Activated CD4-positive, alpha-beta T cell treated with anti-CD3 and anti-CD28 coated beads for 36 hours (primary cell): ENCODE measurements at regions not wholly inside any gene's neighbourhood (a gene's known extent, or its start where the extent isn't known, plus 50 kb on each side); places are given as distances from the start of the nearest gene placed in this dataset.

Source experiments
- ATAC-seq: fragments of 200-7000 bp; cut with Tn5 transposase; one replicate; pipeline ENCODE4 v1.10.0; 2021; ENCODE audit warnings: mild to moderate bottlenecking, moderate library complexity
- CTCF ChIA-PET: fragments of 350-600 bp; sonication (Branson Sonifier 250); formaldehyde crosslinking; loops from one replicate; lab custom pipeline; 2021; ENCODE audit warnings: antibody characterized with exemption; lab: Charles Lee
- POLR2A ChIA-PET: fragments of 350-600 bp; sonication (Branson Sonifier 250); formaldehyde crosslinking; loops from one replicate; lab custom pipeline; 2021; ENCODE audit warnings: antibody characterized with exemption, inconsistent platforms; lab: Charles Lee
- DNase-seq: peaks from one replicate; pipeline ENCODE4 v3.0.0-alpha.2; 2020
- H3K27ac Mint-ChIP-seq: one replicate; pipeline ENCODE4 v1.8.0; 2021; ENCODE audit warnings: mixed read lengths
- H3K27me3 Mint-ChIP-seq: one replicate; pipeline ENCODE4 v1.8.0; 2021; ENCODE audit warnings: mixed read lengths
- H3K36me3 Mint-ChIP-seq: one replicate; pipeline ENCODE4 v1.8.0; 2021; ENCODE audit warnings: low read depth, mixed read lengths
- H3K4me1 Mint-ChIP-seq: one replicate; pipeline ENCODE4 v1.8.0; 2021; ENCODE audit warnings: mixed read lengths
- H3K4me3 Mint-ChIP-seq: one replicate; pipeline ENCODE4 v1.8.0; 2021; ENCODE audit warnings: mild to moderate bottlenecking, moderate library complexity, mixed read lengths
- H3K9me3 Mint-ChIP-seq: one replicate; pipeline ENCODE4 v1.8.0; 2021; ENCODE audit warnings: low read depth, mixed read lengths
- intact Hi-C, 2 experiments: fragments of 100-400 bp; cut with DNase I in 1 of 2; cut with micrococcal nuclease in 1 of 2; formaldehyde crosslinking; loops; one replicate each; pipeline versions ENCODE4 v1.14.2 to v1.15.1; 2022 to 2024; cut with DNase I, micrococcal nuclease

- H3K27me3 Mint-ChIP-seq, result no peaks in the 10 kb centered on the region
- CTCF ChIA-PET, result interaction anchor here (0.6 kb wide), 1 partner anchor 146 kb away, joined by 3 read pairs; no protein-coding TSS in a partner anchor
- POLR2A ChIA-PET, result no interaction called here
- DNase-seq (no peak), ATAC-seq (no peak)
- no peak overlapping the region for H3K4me3 Mint-ChIP-seq
- H3K9me3 Mint-ChIP-seq, result no peaks in the 10 kb centered on the region
- H3K4me1 Mint-ChIP-seq, result no peaks in the 10 kb centered on the region
- intact Hi-C loops, result no loop called here
- H3K27ac Mint-ChIP-seq, result no peak overlapping the region
- no peaks in the 10 kb centered on the region for H3K36me3 Mint-ChIP-seq
These were observed 157.3 kb upstream of the TRPC6 start for GRCh38 chr11:101741061-101741460.

GRCh38 chr11:101738452-101738851 is 154.6 kb upstream of the TRPC6 start:
- ATAC-seq (no peak), DNase-seq (no peak)
- no peaks in the 10 kb centered on the region for H3K4me1 Mint-ChIP-seq
- intact Hi-C loops, result no loop called here
- no peak overlapping the region for H3K27ac Mint-ChIP-seq
- no peak overlapping the region for H3K4me3 Mint-ChIP-seq
- H3K9me3 Mint-ChIP-seq, result no peaks in the 10 kb centered on the region
- ChIA-PET CTCF (no interaction called here), POLR2A (no interaction called here)
- H3K36me3 Mint-ChIP-seq, result no peaks in the 10 kb centered on the region
- H3K27me3 Mint-ChIP-seq, result no peaks in the 10 kb centered on the region

- ChIA-PET CTCF (no interaction called here), POLR2A (no interaction called here)
- Mint-ChIP-seq H3K9me3 (no peaks in the 10 kb centered on the region), H3K27ac (no peak overlapping the region), H3K36me3 (no peaks in the 10 kb centered on the region), H3K4me3 (no peak overlapping the region), H3K4me1 (no peaks in the 10 kb centered on the region), H3K27me3 (no peaks in the 10 kb centered on the region)
- intact Hi-C loops, result no loop called here
- no peak for ATAC-seq
- no peak for DNase-seq
These were observed 145.7 kb upstream of the TRPC6 start for GRCh38 chr11:101729406-101730078.

GRCh38 chr11:101727451-101727850 is 143.6 kb upstream of the TRPC6 start:
- ChIA-PET CTCF (interaction anchor here (1.0 kb wide), 1 partner anchor 9 kb away, joined by 3 read pairs; no protein-coding TSS in a partner anchor), POLR2A (no interaction called here)
- no peaks in the 10 kb centered on the region for H3K4me1 Mint-ChIP-seq
- intact Hi-C loops, result no loop called here
- ATAC-seq (no peak), DNase-seq (no peak)
- no peak overlapping the region for H3K4me3 Mint-ChIP-seq
- H3K36me3 Mint-ChIP-seq, result no peaks in the 10 kb centered on the region
- H3K9me3 Mint-ChIP-seq, result no peaks in the 10 kb centered on the region
- H3K27me3 Mint-ChIP-seq, result no peaks in the 10 kb centered on the region
- no peak overlapping the region for H3K27ac Mint-ChIP-seq

- no peaks in the 10 kb centered on the region for H3K4me1 Mint-ChIP-seq
- no peaks in the 10 kb centered on the region for H3K27me3 Mint-ChIP-seq
- ATAC-seq (no peak), DNase-seq (no peak)
- ChIA-PET POLR2A (no interaction called here), CTCF (interaction anchor here (1.0 kb wide), 1 partner anchor 9 kb away, joined by 3 read pairs; no protein-coding TSS in a partner anchor)
- H3K36me3 Mint-ChIP-seq, result no peaks in the 10 kb centered on the region
- intact Hi-C loops, result no loop called here
- H3K27ac Mint-ChIP-seq, result no peak overlapping the region
- no peaks in the 10 kb centered on the region for H3K9me3 Mint-ChIP-seq
- no peak overlapping the region for H3K4me3 Mint-ChIP-seq
These were observed 143.2 kb upstream of the TRPC6 start for GRCh38 chr11:101726988-101727387.

GRCh38 chr11:101723371-101723770 is 139.6 kb upstream of the TRPC6 start:
- Mint-ChIP-seq H3K27ac (no peak overlapping the region), H3K27me3 (no peaks in the 10 kb centered on the region), H3K4me3 (no peak overlapping the region), H3K36me3 (no peaks in the 10 kb centered on the region), H3K4me1 (no peaks in the 10 kb centered on the region), H3K9me3 (no peaks in the 10 kb centered on the region)
- intact Hi-C loops, result no loop called here
- DNase-seq, result no peak
- ChIA-PET POLR2A (no interaction called here), CTCF (no interaction called here)
- no peak for ATAC-seq

- Mint-ChIP-seq H3K4me1 (no peaks in the 10 kb centered on the region), H3K27me3 (no peaks in the 10 kb centered on the region), H3K36me3 (no peaks in the 10 kb centered on the region), H3K9me3 (no peaks in the 10 kb centered on the region), H3K27ac (no peak overlapping the region), H3K4me3 (no peak overlapping the region)
- ChIA-PET POLR2A (no interaction called here), CTCF (no interaction called here)
- DNase-seq, result no peak
- intact Hi-C loops, result no loop called here
- no peak for ATAC-seq
These were observed 137.5 kb upstream of the TRPC6 start for GRCh38 chr11:101721270-101721669.

GRCh38 chr11:101718402-101718801 is 134.6 kb upstream of the TRPC6 start:
- ATAC-seq (no peak), DNase-seq (no peak)
- CTCF ChIA-PET, result interaction anchor here (1.2 kb wide), 1 partner anchor 9 kb away, joined by 3 read pairs; no protein-coding TSS in a partner anchor
- H3K27me3 Mint-ChIP-seq, result no peaks in the 10 kb centered on the region
- H3K36me3 Mint-ChIP-seq, result no peaks in the 10 kb centered on the region
- no peak overlapping the region for H3K27ac Mint-ChIP-seq
- intact Hi-C loops, result no loop called here
- no peaks in the 10 kb centered on the region for H3K9me3 Mint-ChIP-seq
- H3K4me3 Mint-ChIP-seq, result no peak overlapping the region
- H3K4me1 Mint-ChIP-seq, result no peaks in the 10 kb centered on the region
- POLR2A ChIA-PET, result no interaction called here

GRCh38 chr11:101717619-101718018 is 133.8 kb upstream of the TRPC6 start:
- DNase-seq (no peak), ATAC-seq (no peak)
- Mint-ChIP-seq H3K27me3 (no peaks in the 10 kb centered on the region), H3K4me3 (no peak overlapping the region), H3K36me3 (no peaks in the 10 kb centered on the region), H3K4me1 (no peaks in the 10 kb centered on the region), H3K9me3 (no peaks in the 10 kb centered on the region), H3K27ac (no peak overlapping the region)
- intact Hi-C loops, result no loop called here
- ChIA-PET POLR2A (no interaction called here), CTCF (interaction anchor here (1.2 kb wide), 1 partner anchor 10 kb away, joined by 3 read pairs; no protein-coding TSS in a partner anchor)

- ChIA-PET CTCF (no interaction called here), POLR2A (no interaction called here)
- H3K27me3 Mint-ChIP-seq, result no peaks in the 10 kb centered on the region
- H3K9me3 Mint-ChIP-seq, result peaks cover 2% of the 10 kb centered on the region
- intact Hi-C loops, result no loop called here
- ATAC-seq (no peak), DNase-seq (no peak)
- no peak overlapping the region for H3K27ac Mint-ChIP-seq
- H3K36me3 Mint-ChIP-seq, result no peaks in the 10 kb centered on the region
- no peaks in the 10 kb centered on the region for H3K4me1 Mint-ChIP-seq
- no peak overlapping the region for H3K4me3 Mint-ChIP-seq
These were observed 131.5 kb upstream of the TRPC6 start for GRCh38 chr11:101715281-101715680.

- intact Hi-C loops, result loop anchor here in 1 of 2 experiments (2.0 kb wide), 1 partner anchor 15 kb away; no protein-coding TSS in a partner anchor
- Mint-ChIP-seq H3K36me3 (no peaks in the 10 kb centered on the region), H3K4me3 (no peak overlapping the region), H3K27me3 (no peaks in the 10 kb centered on the region), H3K4me1 (no peaks in the 10 kb centered on the region), H3K9me3 (peaks cover 2% of the 10 kb centered on the region), H3K27ac (no peak overlapping the region)
- CTCF ChIA-PET, result no interaction called here
- ATAC-seq, result no peak
- no peak for DNase-seq
- POLR2A ChIA-PET, result no interaction called here
These were observed 123.7 kb upstream of the TRPC6 start for GRCh38 chr11:101707477-101707876.

GRCh38 chr11:101706541-101706940 is 122.7 kb upstream of the TRPC6 start:
- intact Hi-C loops, result loop anchor here in 1 of 2 experiments (2.0 kb wide), 1 partner anchor 14 kb away; no protein-coding TSS in a partner anchor
- H3K4me3 Mint-ChIP-seq, result no peak overlapping the region
- no peaks in the 10 kb centered on the region for H3K27me3 Mint-ChIP-seq
- ChIA-PET CTCF (no interaction called here), POLR2A (no interaction called here)
- peaks cover 2% of the 10 kb centered on the region for H3K9me3 Mint-ChIP-seq
- no peak overlapping the region for H3K27ac Mint-ChIP-seq
- no peaks in the 10 kb centered on the region for H3K36me3 Mint-ChIP-seq
- ATAC-seq (no peak), DNase-seq (no peak)
- no peaks in the 10 kb centered on the region for H3K4me1 Mint-ChIP-seq
